Liver (tissue), 8 donors: ENCODE measurements at regions not wholly inside any gene's neighbourhood (a gene's known extent, or its start where the extent isn't known, plus 50 kb on each side); places are given as distances from the start of the nearest gene placed in this dataset.

Experiments used
- DNase-seq: peaks from one replicate; pipeline ENCODE4 v3.0.0-alpha.2; 2017; ENCODE audit warnings: low spot score
- H3K27ac ChIP-seq, 2 donors: one replicate each; pipeline ENCODE4 v1.7.0; 2013; ENCODE audit warnings: inconsistent platforms in 2 of 2, low read length in 2 of 2, control low read depth in 1 of 2, low read depth in 1 of 2, mild to moderate bottlenecking in 1 of 2
- H3K27me3 ChIP-seq, 4 donors: one replicate each; pipeline versions ENCODE4 v1.6.1 to v1.7.0; 2013; ENCODE audit warnings: low read length in 3 of 4, inconsistent platforms in 1 of 4, mild to moderate bottlenecking in 1 of 4, moderate library complexity in 1 of 4; ENCODE audit not compliant: control insufficient read depth in 4 of 4, insufficient read depth in 4 of 4
- H3K36me3 ChIP-seq, 4 donors: one replicate each; pipeline versions ENCODE4 v1.6.1 to v1.7.0; 2013; ENCODE audit warnings: low read length in 3 of 4, mild to moderate bottlenecking in 3 of 4, low read depth in 1 of 4, moderate library complexity in 1 of 4; ENCODE audit not compliant: control insufficient read depth in 4 of 4, insufficient read depth in 3 of 4
- H3K4me1 ChIP-seq, 4 donors: one replicate each; pipeline versions ENCODE4 v1.6.1 to v1.7.0; 2013; ENCODE audit warnings: low read length in 3 of 4, mild to moderate bottlenecking in 3 of 4, moderate library complexity in 1 of 4; ENCODE audit not compliant: control insufficient read depth in 4 of 4, insufficient read depth in 4 of 4
- H3K4me3 ChIP-seq, 3 donors: one replicate each; pipeline versions ENCODE4 v1.6.1 to v1.7.0; 2013; ENCODE audit warnings: low read length in 3 of 3, control low read depth in 1 of 3, low read depth in 1 of 3, mild to moderate bottlenecking in 1 of 3
- H3K9ac ChIP-seq, 2 donors: one replicate each; pipeline ENCODE4 v1.7.0; 2013; ENCODE audit warnings: low read length in 2 of 2, mild to moderate bottlenecking in 2 of 2, moderate library complexity in 2 of 2, control low read depth in 1 of 2, low read depth in 1 of 2
- H3K9me3 ChIP-seq, 4 donors: one replicate each; pipeline versions ENCODE4 v1.6.1 to v1.7.0; 2013; ENCODE audit warnings: low read length in 3 of 4; ENCODE audit not compliant: control insufficient read depth in 4 of 4
- EGR1 ChIP-seq, 2 donors: IDR thresholded peaks; 2 replicates each; pipeline ENCODE4 v1.6.1; 2016 to 2018; ENCODE audit warnings: antibody characterized with exemption in 2 of 2, low read depth in 2 of 2
- FOXA1 ChIP-seq: IDR thresholded peaks from 2 replicates; pipeline ENCODE4 v1.6.1; 2016; ENCODE audit warnings: antibody characterized with exemption
- FOXA2 ChIP-seq: IDR thresholded peaks from 2 replicates; pipeline ENCODE4 v1.6.1; 2016; ENCODE audit warnings: antibody characterized with exemption
- HNF4A ChIP-seq, 2 donors: conservative IDR thresholded peaks; 2 replicates each; pipeline ENCODE4 v1.6.1; 2016; ENCODE audit warnings: antibody characterized with exemption in 2 of 2, mild to moderate bottlenecking in 2 of 2
- HNF4G ChIP-seq: IDR thresholded peaks from 2 replicates; pipeline ENCODE4 v1.6.1; 2016; ENCODE audit warnings: antibody characterized with exemption
- JUND ChIP-seq, 2 donors: IDR thresholded peaks; 2 replicates each; pipeline ENCODE4 v1.6.1; 2016; ENCODE audit warnings: antibody characterized with exemption in 2 of 2
- NR2F2 ChIP-seq: IDR thresholded peaks from 2 replicates; pipeline ENCODE4 v1.6.1; 2016; ENCODE audit warnings: antibody characterized with exemption
- RXRA ChIP-seq, 2 donors: IDR thresholded peaks; 2 replicates each; pipeline ENCODE4 v1.6.1; 2017 to 2018; ENCODE audit warnings: antibody characterized with exemption in 2 of 2, mild to moderate bottlenecking in 1 of 2
- SP1 ChIP-seq: IDR thresholded peaks from 2 replicates; pipeline ENCODE4 v1.6.1; 2018; ENCODE audit warnings: antibody characterized with exemption, mild to moderate bottlenecking
- TAF1 ChIP-seq: conservative IDR thresholded peaks from 2 replicates; pipeline ENCODE4 v1.6.1; 2016; ENCODE audit warnings: antibody characterized with exemption, mild to moderate bottlenecking
- YY1 ChIP-seq: IDR thresholded peaks from 2 replicates; pipeline ENCODE4 v1.6.1; 2016; ENCODE audit warnings: antibody characterized with exemption, mild to moderate bottlenecking
- WGBS: extraction: QIAGEN DNeasy Blood & Tissue Kit; methylation state at CpG from one replicate; pipeline ENCODE4 v1.1.7; 2013; 5-methylcytosine and 5-hydroxymethylcytosine counted together
- TF ChIP-seq, protein P1 (sequence below): fragments of 150-350 bp; IDR thresholded peaks from 2 replicates; pipeline ENCODE4 v1.5.1; 2017; ENCODE audit warnings: improper control_type of control experiment, low read depth, low read length; ENCODE audit not compliant: missing input control
- TF ChIP-seq, protein P2 (sequence below): IDR thresholded peaks from 2 replicates; pipeline ENCODE4 v1.6.1; 2016; ENCODE audit warnings: antibody characterized with exemption
- TF ChIP-seq, protein P3 (sequence below): IDR thresholded peaks from 2 replicates; pipeline ENCODE4 v1.6.1; 2016; ENCODE audit warnings: antibody characterized with exemption
- donor health status: healthy.
- donor health status: healthy.
- donor health status: healthy.
- donor health status: healthy.
- donor health status: healthy.

DNA sequence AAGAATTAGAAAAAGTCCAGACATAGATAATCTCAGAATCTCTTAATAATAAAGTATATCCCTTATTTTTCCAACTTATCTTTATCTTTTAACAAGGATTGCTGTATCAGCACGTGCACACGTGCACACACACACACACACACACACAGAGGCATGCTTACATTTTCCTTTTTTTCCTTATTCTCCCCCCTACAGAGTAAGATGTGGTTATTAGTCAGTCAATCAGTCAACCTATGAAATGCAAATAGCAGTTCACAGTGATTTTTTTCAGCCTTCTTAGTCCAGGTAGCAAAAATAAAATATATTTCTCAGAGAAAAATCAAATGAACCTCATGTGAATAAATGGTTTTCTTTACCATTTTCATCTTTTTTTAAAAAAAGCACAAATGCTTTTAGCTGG, 506.2 kb upstream of the SLC39A10 start (continued):
- TF ChIP-seq, protein P1, sequence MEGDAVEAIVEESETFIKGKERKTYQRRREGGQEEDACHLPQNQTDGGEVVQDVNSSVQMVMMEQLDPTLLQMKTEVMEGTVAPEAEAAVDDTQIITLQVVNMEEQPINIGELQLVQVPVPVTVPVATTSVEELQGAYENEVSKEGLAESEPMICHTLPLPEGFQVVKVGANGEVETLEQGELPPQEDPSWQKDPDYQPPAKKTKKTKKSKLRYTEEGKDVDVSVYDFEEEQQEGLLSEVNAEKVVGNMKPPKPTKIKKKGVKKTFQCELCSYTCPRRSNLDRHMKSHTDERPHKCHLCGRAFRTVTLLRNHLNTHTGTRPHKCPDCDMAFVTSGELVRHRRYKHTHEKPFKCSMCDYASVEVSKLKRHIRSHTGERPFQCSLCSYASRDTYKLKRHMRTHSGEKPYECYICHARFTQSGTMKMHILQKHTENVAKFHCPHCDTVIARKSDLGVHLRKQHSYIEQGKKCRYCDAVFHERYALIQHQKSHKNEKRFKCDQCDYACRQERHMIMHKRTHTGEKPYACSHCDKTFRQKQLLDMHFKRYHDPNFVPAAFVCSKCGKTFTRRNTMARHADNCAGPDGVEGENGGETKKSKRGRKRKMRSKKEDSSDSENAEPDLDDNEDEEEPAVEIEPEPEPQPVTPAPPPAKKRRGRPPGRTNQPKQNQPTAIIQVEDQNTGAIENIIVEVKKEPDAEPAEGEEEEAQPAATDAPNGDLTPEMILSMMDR = no peak
- TF ChIP-seq HNF4G = no peak
- no peak for TF ChIP-seq RXRA (IDR thresholded peaks at IDR 0.05)
- no peak for TF ChIP-seq EGR1 (IDR thresholded peaks at IDR 0.05; ENCODE audit: low read depth in 2 of 2)
- no peak for TF ChIP-seq SP1
- no peak for TF ChIP-seq HNF4A (conservative IDR thresholded peaks at IDR 0.05)

DNA sequence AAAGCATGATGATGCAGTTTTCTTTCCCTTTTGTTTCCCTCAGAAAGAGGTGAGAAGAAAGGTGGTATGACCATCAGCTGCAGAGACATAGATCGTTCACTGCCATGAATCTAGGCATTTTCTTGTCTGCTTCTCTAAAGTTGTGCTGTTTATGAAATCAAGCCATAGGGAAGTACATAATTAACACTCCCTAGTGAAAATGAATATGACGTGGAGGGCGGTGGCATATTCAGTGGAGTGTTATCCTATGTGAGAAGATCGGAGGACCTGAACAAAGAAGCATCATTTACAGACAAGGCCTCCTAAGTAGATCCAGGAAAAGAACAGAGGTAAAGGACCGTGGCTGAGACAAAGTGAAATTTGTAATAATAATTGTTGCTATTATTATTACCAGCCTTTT, 509.0 kb upstream of the SLC39A10 start:
- Histone ChIP-seq H3K27ac (no peak overlapping the region), H3K4me1 (no peaks in the 10 kb centered on the region), H3K9me3 (no peaks in the 10 kb centered on the region), H3K36me3 (no peaks in the 10 kb centered on the region), H3K27me3 (peaks cover 0 to 2% (median 0%) of the 10 kb centered on the region in 4 donors), H3K9ac (no peak overlapping the region), H3K4me3 (no peak overlapping the region)
- no peak for DNase-seq
- TF ChIP-seq YY1 = no peak
- TF ChIP-seq, protein P2, sequence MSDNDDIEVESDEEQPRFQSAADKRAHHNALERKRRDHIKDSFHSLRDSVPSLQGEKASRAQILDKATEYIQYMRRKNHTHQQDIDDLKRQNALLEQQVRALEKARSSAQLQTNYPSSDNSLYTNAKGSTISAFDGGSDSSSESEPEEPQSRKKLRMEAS = no peak
- 71% methylated on average over 5 of the region's 5 CpGs for WGBS

DNA sequence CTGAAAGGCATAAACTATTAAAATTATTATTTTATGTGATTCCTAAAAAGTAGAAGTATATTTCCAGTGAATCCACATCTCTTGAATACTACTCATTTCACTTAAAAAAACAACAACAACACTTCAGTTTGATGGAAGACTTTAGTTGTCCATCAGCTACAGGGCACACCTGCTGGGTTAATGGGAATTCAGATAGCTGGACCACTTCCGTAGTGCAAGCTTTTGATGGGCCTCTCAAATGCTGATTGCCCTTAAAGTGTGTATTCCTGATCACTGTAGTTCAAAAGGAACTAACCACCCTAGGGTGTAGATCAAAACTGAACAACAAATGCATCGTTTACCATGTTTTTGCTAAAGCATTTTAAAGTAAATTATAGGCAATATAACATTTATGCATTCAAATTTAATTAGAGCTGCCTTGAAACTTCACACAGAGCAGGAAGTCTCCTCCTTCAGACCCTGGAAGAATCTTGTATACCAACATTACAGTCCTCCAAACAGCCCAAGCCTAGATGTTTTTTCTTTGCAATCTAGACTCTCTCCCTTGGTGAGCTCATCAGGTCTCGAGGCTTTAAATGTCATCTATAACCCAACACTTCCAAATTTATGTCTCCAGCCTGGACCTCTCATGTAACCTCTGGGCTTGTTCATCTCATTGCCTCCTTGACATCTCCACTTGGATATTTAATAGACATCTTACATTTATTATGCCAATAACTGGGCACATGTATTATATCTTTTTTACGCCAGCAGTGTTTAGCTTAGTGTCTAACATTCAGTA, 510.1 kb upstream of the SLC39A10 start:
- no peak overlapping the region for H3K27ac ChIP-seq
- no peak overlapping the region for H3K4me3 ChIP-seq
- WGBS = 68% methylated on average over 4 of the region's 4 CpGs
- no peak overlapping the region for H3K9ac ChIP-seq
- H3K4me1 ChIP-seq = no peaks in the 10 kb centered on the region
- no peaks in the 10 kb centered on the region for H3K9me3 ChIP-seq
- H3K27me3 ChIP-seq = peaks cover 0 to 2% (median 0%) of the 10 kb centered on the region in 4 donors
- TF ChIP-seq FOXA2 (no peak), FOXA1 (no peak), TAF1 (no peak), RXRA (IDR thresholded peaks at IDR 0.05) (no peak), NR2F2 (no peak), JUND (IDR thresholded peaks at IDR 0.05) (no peak), SP1 (no peak)
- TF ChIP-seq, protein P1 = no peak
- TF ChIP-seq, protein P2 = no peak
- TF ChIP-seq, protein P3, sequence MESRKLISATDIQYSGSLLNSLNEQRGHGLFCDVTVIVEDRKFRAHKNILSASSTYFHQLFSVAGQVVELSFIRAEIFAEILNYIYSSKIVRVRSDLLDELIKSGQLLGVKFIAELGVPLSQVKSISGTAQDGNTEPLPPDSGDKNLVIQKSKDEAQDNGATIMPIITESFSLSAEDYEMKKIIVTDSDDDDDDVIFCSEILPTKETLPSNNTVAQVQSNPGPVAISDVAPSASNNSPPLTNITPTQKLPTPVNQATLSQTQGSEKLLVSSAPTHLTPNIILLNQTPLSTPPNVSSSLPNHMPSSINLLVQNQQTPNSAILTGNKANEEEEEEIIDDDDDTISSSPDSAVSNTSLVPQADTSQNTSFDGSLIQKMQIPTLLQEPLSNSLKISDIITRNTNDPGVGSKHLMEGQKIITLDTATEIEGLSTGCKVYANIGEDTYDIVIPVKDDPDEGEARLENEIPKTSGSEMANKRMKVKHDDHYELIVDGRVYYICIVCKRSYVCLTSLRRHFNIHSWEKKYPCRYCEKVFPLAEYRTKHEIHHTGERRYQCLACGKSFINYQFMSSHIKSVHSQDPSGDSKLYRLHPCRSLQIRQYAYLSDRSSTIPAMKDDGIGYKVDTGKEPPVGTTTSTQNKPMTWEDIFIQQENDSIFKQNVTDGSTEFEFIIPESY = no peak
- no peak for DNase-seq
- H3K36me3 ChIP-seq = no peaks in the 10 kb centered on the region
